ENCODE measurements at regions not wholly inside any gene's neighbourhood (a gene's known extent, or its start where the extent isn't known, plus 50 kb on each side); places are given as distances from the start of the nearest gene placed in this dataset.

DNA sequence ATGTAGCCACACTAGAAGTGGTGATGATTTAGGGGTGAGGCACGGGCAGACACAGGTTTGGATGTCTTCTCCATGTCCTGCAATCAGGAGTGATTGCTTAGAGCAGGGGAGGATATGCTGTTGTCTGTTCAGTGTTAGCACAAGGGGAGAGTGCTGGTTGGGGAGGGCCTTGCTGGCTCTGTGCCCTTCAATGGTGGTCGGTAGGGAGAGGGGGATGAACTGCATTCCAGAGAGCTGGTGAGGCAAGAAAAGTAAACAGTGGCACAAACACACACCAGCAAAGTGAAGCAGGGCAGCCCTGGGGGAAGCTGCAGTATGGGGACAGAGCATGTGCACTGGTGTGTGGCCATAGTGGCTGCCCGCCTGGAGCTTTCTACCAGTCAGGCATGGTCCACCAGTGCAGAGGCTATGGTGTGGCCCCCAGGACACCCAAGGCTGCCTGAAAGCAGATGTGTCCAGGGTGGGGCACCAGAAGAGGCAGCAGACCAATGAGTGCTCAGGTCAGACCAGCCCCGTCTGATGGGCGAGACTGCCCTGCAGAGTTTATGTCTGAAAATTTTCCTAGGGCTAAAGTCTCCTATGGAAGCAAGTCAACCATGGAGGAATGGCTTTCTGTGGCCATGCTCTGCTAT is 1676.9 kb downstream of the PCDH9 start:
- no peaks in the 10 kb centered on the region for H3K36me3 Mint-ChIP-seq (ENCODE audit: low read depth, unreplicated experiment)
- Histone ChIP-seq H3K27ac (ENCODE audit: low read depth, low read length) (no peak overlapping the region), H2AFZ (ENCODE audit: low read depth, low read length) (no peak overlapping the region), H3K36me3 (ENCODE audit: insufficient read depth, low read length) (no peaks in the 10 kb centered on the region), H3K4me2 (ENCODE audit: low read length) (no peak overlapping the region), H3K27me3 (ENCODE audit: insufficient read depth, low read length) (no peaks in the 10 kb centered on the region), H4K20me1 (ENCODE audit: insufficient read depth, low read length) (no peaks in the 10 kb centered on the region), H3K9ac (ENCODE audit: low read length) (no peak overlapping the region), H3K4me3 (ENCODE audit: insufficient read depth, low read depth, low read length) (no peak overlapping the region), H3K9me3 (ENCODE audit: insufficient read depth, low read depth, low read length) (no peaks in the 10 kb centered on the region), H3K79me2 (ENCODE audit: insufficient read depth, low read length) (no peaks in the 10 kb centered on the region), H3K4me1 (ENCODE audit: insufficient read depth, low read length) (no peaks in the 10 kb centered on the region)
- H3K9me3 Mint-ChIP-seq (ENCODE audit: unreplicated experiment): peaks cover 11% of the 10 kb centered on the region
- DNase-seq (ENCODE audit: low read depth) (no peak), FAIRE-seq (no peak)
- H3K4me3 Mint-ChIP-seq (ENCODE audit: unreplicated experiment): no peak overlapping the region
- no peaks in the 10 kb centered on the region for H3K27me3 Mint-ChIP-seq (ENCODE audit: low read depth, unreplicated experiment)
- TF ChIP-seq, protein P1, sequence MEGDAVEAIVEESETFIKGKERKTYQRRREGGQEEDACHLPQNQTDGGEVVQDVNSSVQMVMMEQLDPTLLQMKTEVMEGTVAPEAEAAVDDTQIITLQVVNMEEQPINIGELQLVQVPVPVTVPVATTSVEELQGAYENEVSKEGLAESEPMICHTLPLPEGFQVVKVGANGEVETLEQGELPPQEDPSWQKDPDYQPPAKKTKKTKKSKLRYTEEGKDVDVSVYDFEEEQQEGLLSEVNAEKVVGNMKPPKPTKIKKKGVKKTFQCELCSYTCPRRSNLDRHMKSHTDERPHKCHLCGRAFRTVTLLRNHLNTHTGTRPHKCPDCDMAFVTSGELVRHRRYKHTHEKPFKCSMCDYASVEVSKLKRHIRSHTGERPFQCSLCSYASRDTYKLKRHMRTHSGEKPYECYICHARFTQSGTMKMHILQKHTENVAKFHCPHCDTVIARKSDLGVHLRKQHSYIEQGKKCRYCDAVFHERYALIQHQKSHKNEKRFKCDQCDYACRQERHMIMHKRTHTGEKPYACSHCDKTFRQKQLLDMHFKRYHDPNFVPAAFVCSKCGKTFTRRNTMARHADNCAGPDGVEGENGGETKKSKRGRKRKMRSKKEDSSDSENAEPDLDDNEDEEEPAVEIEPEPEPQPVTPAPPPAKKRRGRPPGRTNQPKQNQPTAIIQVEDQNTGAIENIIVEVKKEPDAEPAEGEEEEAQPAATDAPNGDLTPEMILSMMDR (IDR thresholded peaks at IDR 0.05; ENCODE audit: insufficient read depth, low read depth, low read length): no peak
- TF ChIP-seq EZH2 (IDR thresholded peaks at IDR 0.05; ENCODE audit: insufficient read depth, low read length): no peak
- H3K4me1 Mint-ChIP-seq (ENCODE audit: low read depth, unreplicated experiment): no peaks in the 10 kb centered on the region
- no peak overlapping the region for H3K27ac Mint-ChIP-seq (ENCODE audit: unreplicated experiment)

DNA sequence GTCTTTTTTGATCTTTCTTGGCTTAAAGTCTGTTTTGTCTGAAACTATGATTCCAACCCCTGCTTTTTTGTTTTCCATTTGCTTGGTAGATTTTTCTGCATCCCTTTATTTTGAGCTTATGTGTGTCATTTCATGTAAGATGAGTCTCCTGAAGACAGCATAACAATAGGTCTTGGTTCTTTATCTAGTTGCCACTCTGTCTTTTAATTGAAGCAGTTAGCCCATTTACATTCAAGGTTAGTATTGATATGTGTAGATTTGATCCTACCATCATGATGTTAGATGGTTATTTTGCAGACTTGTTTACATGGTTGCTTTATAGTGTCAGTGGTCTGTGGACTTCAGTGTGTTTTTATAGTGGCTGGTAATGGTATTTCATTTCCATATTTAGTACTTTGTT is 1678.9 kb downstream of the PCDH9 start:
- H3K36me3 Mint-ChIP-seq (ENCODE audit: low read depth, unreplicated experiment): no peaks in the 10 kb centered on the region
- no peak for FAIRE-seq
- no peak overlapping the region for H3K27ac Mint-ChIP-seq (ENCODE audit: unreplicated experiment)
- Histone ChIP-seq H3K36me3 (ENCODE audit: insufficient read depth, low read length) (no peaks in the 10 kb centered on the region), H3K27ac (ENCODE audit: low read depth, low read length) (no peak overlapping the region), H3K27me3 (ENCODE audit: insufficient read depth, low read length) (no peaks in the 10 kb centered on the region), H3K4me2 (ENCODE audit: low read length) (no peak overlapping the region), H4K20me1 (ENCODE audit: insufficient read depth, low read length) (no peaks in the 10 kb centered on the region), H3K79me2 (ENCODE audit: insufficient read depth, low read length) (no peaks in the 10 kb centered on the region), H3K9ac (ENCODE audit: low read length) (no peak overlapping the region), H3K4me1 (ENCODE audit: insufficient read depth, low read length) (no peaks in the 10 kb centered on the region), H3K4me3 (ENCODE audit: insufficient read depth, low read depth, low read length) (no peak overlapping the region), H2AFZ (ENCODE audit: low read depth, low read length) (no peak overlapping the region), H3K9me3 (ENCODE audit: insufficient read depth, low read depth, low read length) (no peaks in the 10 kb centered on the region)
- H3K4me3 Mint-ChIP-seq (ENCODE audit: unreplicated experiment): no peak overlapping the region
- DNase-seq (ENCODE audit: low read depth): no peak
- H3K27me3 Mint-ChIP-seq (ENCODE audit: low read depth, unreplicated experiment): no peaks in the 10 kb centered on the region
- H3K9me3 Mint-ChIP-seq (ENCODE audit: unreplicated experiment): peaks cover 12% of the 10 kb centered on the region
- no peaks in the 10 kb centered on the region for H3K4me1 Mint-ChIP-seq (ENCODE audit: low read depth, unreplicated experiment)
- TF ChIP-seq EZH2 (IDR thresholded peaks at IDR 0.05; ENCODE audit: insufficient read depth, low read length): no peak
- TF ChIP-seq, protein P1 (IDR thresholded peaks at IDR 0.05; ENCODE audit: insufficient read depth, low read depth, low read length): no peak

DNA sequence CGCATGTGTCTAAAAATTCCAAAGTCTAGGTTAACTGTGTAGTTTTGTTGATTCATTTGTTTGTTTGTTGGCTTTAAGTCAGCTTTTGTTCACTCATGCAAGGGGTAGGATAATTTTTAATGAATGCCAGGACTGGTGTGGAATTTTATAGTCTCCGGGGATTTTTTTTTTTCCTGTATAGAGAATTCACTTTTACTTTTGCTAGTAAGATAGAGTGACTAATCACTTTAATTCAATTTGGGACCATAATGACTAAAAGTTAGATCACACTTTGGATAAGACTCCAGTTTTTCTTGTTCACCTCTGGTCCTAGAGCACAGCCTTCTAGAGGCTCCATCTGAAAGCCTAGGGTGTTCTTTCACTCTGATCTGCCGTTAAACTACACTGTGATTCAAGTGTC is 1690.0 kb downstream of the PCDH9 start:
- Histone ChIP-seq H3K27ac (ENCODE audit: low read depth, low read length) (no peak overlapping the region), H3K27me3 (ENCODE audit: insufficient read depth, low read length) (no peaks in the 10 kb centered on the region), H3K9me3 (ENCODE audit: insufficient read depth, low read depth, low read length) (no peaks in the 10 kb centered on the region), H3K9ac (ENCODE audit: low read length) (no peak overlapping the region), H3K36me3 (ENCODE audit: insufficient read depth, low read length) (no peaks in the 10 kb centered on the region), H3K4me1 (ENCODE audit: insufficient read depth, low read length) (no peaks in the 10 kb centered on the region), H2AFZ (ENCODE audit: low read depth, low read length) (peak overlapping the region; percentile 34), H4K20me1 (ENCODE audit: insufficient read depth, low read length) (no peaks in the 10 kb centered on the region), H3K4me2 (ENCODE audit: low read length) (peak overlapping the region; percentile 71), H3K79me2 (ENCODE audit: insufficient read depth, low read length) (no peaks in the 10 kb centered on the region), H3K4me3 (ENCODE audit: insufficient read depth, low read depth, low read length) (no peak overlapping the region)
- TF ChIP-seq EZH2 (IDR thresholded peaks at IDR 0.05; ENCODE audit: insufficient read depth, low read length): no peak
- TF ChIP-seq, protein P1 (IDR thresholded peaks at IDR 0.05; ENCODE audit: insufficient read depth, low read depth, low read length): no peak
- no peak for FAIRE-seq
- no peaks in the 10 kb centered on the region for H3K36me3 Mint-ChIP-seq (ENCODE audit: low read depth, unreplicated experiment)
- DNase-seq (ENCODE audit: low read depth): peak; percentile 14
- H3K27ac Mint-ChIP-seq (ENCODE audit: unreplicated experiment): no peak overlapping the region
- H3K27me3 Mint-ChIP-seq (ENCODE audit: low read depth, unreplicated experiment): no peaks in the 10 kb centered on the region
- H3K9me3 Mint-ChIP-seq (ENCODE audit: unreplicated experiment): no peaks in the 10 kb centered on the region
- H3K4me1 Mint-ChIP-seq (ENCODE audit: low read depth, unreplicated experiment): no peaks in the 10 kb centered on the region
- H3K4me3 Mint-ChIP-seq (ENCODE audit: unreplicated experiment): no peak overlapping the region

Data from astrocyte (in vitro differentiated cells and primary cell).